HG03571 (cell line): ENCODE measurements at regions not wholly inside any gene's neighbourhood (a gene's known extent, or its start where the extent isn't known, plus 50 kb on each side); places are given as distances from the start of the nearest gene placed in this dataset.
"Not testable (repeated sequence)": the region's sequence is repeated elsewhere in the genome, so short reads cannot be mapped to it uniquely, and the experiment has no call there.

Experiments
- ATAC-seq: cut with Tn5 transposase; IDR thresholded peaks from one replicate; pipeline ENCODE4 v1.9.1; 2021; ENCODE audit not compliant: unreplicated experiment

DNA sequence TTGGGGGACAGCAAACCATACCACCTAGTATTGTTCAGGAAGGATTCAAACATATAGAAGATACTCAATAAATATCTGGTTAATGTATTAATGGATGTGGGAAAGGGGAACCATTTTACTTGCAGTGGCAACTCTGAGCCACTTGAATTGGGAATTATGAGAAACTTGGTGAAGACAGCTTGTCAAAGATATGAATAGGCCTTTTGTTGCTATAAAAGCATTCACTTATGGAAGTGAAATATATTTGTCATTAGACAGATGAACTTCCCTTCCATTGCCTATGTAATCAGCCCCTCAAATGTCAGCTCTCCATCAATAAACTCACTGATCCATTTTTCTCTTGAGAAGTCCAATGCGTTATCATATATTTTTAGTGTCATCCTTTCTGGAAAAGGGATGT, 56.1 kb downstream of the GPR85 start:
- no peak for ATAC-seq

DNA sequence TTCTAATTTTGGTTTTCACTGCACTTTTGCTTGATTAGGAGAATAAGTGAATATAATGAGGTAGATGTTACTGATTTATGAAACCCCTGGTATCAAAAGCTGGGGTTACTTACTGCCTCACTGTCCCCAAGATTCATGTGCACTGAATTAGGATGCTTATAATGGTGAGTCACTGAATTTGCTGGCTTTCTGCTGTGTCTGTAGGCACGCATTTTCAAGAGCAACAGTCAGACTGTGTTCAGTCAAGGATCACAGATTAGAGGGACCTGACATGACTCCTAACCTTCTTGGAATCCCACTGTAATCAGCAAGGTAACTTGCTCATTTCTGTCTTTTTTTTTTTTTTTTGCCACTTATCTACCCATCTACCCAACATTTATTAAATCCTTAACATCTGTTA, 59.7 kb downstream of the GPR85 start:
- ATAC-seq = no peak

- not testable (repeated sequence) for ATAC-seq
These were observed 69.3 kb downstream of the GPR85 start for GRCh38 chr7:113017144-113017857.

- no peak for ATAC-seq
These were observed 71.5 kb downstream of the GPR85 start for GRCh38 chr7:113015034-113015645.

DNA sequence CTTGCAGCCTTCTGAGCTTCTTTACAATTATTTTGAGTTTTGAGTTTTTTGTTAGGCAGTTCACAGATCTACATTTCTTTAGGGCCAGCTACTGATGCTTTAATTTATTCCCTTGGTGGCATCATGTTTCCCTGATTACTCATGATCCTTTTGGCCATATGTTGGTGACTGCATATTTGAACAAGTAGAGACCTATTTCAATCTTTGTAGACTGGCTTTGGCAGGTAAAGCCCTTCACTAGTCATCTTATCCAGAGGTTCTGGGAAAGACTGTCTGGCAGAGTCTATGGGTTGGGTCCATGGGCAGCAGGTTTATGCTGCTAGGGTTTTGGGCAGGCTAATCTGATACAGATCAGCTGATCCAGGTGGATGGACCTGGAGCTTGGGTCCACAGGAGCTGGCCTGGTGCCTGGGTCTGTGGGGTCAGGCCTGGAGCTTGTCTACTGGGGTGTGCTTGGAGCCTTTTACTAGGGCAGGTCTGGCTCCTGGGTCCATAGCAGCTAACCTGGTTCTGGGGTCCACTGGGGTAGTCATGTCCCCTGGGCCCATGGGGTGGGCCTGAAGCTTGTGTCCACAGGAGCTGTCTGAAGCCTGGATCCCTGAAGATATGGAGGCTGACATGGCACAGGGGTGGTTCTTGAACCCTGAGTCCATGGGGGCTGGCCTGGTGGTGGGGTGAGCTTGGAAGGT, 72.7 kb downstream of the GPR85 start:
- no peak for ATAC-seq

DNA sequence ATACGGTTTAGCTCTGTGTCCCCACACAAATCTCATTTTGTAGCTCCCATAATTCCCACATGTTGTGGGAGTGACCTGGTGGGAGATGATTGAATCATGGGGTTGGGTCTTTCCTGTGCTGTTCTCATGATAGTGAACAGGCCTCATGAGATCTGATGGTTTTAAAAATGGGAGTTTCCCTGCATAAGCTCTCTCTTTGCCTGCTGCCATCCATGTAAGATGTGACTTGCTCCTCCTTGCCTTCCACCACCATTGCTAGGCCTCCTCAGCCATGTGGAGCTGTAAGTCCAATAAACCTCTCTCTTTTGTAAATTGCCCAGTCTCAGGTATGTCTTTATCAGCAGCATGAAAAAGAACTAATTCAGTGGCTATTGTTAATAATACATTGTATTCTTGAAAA, 73.8 kb downstream of the GPR85 start:
- not testable (repeated sequence) for ATAC-seq

DNA sequence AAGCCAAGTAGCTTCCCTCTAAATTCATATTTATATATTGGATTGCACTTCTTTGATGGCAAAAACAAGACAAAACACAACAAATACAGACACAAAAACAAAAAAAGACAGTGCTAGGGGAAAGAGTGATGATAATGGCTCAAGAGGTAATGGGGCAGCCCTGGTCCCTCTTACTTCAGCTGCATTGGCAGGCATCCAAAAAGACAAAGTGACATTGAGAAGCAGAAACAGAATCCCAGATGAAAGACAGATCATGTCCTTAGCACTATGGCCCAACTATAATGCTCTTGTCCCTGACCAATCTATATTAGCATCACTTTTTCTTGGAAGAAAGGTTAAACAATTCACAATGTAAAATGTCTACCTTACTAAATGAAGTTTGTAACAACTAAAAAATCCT, 76.2 kb downstream of the GPR85 start:
- no peak for ATAC-seq

- no peak for ATAC-seq
These were observed 77.9 kb downstream of the GPR85 start for GRCh38 chr7:113008755-113009154.

DNA sequence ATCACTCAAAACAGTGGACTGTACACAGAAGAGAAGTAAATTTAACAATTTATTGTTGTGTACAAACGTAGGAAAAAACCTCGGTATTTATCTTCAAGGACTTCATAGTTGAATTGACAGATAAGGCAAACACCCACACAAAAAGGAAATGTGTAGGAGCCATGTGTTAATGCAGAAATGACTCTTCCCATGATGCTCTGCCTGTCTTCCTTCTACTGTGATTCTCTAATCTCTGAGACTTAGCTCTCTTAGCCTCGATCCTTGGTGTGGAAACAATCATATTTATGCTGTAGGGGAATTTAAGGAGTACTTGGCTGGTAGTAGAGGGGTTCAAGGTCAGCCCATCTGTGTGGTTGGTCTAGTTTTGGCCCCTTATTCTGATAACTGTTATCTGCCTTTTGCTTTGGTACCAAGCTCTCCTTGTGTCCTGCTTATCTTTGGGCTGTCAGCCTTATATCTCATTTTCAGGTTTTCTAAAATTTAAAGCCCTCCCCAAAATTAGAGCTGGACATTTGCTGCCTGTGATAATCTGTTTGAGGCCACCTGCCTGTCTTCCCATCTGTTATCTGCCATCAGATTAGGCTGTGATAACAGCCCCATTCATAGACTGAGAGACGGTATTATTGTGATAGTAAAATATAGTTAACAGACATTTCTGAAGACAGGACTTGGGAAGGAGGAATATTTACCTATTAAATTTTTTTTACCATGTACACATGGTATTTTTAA, 81.7 kb downstream of the GPR85 start:
- ATAC-seq = no peak

DNA sequence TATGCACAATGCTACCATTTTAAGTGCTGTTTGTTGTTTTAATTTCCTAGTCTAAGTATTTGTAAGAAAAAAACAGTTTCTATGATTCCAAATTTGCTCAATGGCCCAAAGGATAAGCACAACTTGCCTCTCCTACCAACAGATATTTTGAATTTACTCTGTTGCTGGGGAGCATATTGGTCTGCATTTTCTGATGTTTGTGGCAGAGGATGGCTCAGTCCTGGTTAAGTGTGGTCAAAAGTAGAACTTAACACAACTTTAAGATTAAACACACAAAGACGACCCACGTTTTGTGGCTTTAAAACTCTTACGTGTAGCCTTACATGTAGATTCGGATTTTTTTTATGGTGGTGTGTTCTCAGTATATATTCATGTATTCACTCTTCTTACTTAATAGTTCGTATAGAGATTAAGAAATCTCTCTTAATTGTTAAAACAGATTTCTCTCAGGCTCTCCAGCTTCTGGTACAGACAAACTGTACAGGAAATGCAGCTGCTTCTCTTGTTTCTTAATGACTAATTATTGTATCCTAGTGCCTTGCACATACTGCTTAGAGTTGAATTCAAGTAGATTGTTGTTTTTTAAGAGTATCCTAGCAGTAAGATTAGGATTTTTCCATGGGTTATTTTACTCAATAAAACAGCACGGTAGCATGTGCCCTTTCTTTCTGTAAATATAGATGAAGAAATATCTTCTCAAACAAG, 86.2 kb downstream of the GPR85 start:
- no peak for ATAC-seq

- no peak for ATAC-seq
These were observed 88.8 kb downstream of the GPR85 start for GRCh38 chr7:112997831-112998230.

DNA sequence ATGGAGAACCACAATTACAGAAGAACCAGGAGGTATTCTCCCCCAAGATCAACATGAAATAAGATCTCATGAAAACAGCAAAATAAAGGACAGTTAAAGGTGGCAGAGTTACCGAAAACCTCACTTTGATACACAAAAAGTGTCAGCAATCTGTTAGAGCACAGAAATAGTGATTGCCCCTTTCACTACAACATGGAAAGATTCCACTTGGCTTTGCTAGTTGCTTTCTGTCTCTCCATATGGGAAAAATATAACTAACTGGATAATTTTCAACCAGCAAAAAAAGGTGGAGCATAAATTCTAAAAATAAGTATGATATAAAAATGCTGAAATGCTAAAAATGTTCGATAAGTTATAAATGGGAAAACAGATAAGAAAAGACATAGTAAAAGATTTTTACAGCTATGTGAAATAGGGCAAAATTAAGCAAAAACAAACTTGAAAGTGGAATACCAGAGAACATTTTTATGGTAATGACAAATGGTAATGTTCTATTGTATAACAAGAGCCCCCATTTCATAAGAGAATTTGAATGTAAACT, 90.2 kb downstream of the GPR85 start:
- ATAC-seq = no peak

DNA sequence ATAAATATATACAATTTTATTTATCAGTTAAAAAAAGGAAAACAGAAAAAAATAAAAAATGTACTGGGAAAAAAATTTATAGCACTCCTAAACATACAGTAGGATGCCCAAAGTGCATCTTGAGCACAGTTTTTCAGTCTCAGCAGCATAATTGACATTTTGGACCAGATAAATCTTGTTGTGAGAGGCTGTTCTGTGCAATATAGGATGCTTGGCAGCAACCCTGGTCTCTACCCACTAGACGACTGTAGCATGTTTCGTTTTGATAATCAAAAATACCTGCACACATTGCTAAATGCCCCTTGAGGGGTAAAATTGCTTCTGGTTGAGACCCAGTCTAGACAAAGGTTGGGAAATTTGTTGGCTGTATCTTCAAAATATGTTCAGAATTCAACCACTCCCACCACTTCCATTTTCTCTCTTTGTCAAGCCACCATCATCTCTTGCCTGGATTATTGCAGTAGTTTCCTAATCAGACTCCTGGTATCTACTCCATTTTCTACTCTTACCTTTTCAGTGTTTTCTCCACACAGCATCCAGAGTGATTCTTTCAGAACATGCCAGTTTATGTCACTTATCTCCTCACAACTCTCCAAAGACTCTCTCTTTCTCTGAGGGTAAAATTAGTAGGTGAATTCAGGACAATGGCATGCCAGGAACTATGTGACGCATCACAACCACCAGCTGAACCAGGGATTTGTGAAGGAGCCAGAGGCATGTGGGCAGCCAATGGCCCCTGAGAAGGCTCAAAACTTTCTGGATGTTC, 91.4 kb downstream of the GPR85 start:
- no peak for ATAC-seq

DNA sequence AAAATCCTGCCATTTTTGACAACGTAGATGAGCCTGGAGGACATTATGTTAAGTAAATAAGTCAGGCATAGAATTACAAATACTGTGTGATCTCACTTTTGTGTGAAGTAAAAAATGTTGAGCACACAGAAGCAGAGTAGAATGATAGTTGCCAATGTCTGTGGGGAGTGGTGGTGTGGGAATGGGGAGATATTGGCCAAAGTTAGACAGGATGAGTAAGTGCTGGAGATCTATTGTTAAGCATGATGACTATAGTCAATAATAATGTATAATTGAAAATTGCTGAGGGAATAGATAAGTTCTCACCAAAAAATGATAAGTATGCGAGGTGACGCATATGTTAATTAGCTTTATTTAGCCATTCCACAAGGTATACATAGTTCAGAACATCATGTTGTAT, 92.0 kb downstream of the GPR85 start:
- ATAC-seq = no peak

- ATAC-seq = no peak
These were observed 96.0 kb downstream of the GPR85 start for GRCh38 chr7:112990624-112991023.

GRCh38 chr7:112989531-112989930, 97.1 kb downstream of the GPR85 start:
- no peak for ATAC-seq

GRCh38 chr7:112987171-112987570, 99.5 kb downstream of the GPR85 start:
- no peak for ATAC-seq

GRCh38 chr7:112986256-112987031, 100.2 kb downstream of the GPR85 start:
- ATAC-seq = no peak

- no peak for ATAC-seq
These were observed 101.1 kb downstream of the GPR85 start for GRCh38 chr7:112985377-112985987.
